ENCODE measurements at regions not wholly inside any gene's neighbourhood (a gene's known extent, or its start where the extent isn't known, plus 50 kb on each side); places are given as distances from the start of the nearest gene placed in this dataset.
"Not testable (repeated sequence)": the region's sequence is repeated elsewhere in the genome, so short reads cannot be mapped to it uniquely, and the experiment has no call there.

GRCh38 chr16:59624381-59624780 lies 890.3 kb upstream of the GOT2 start:
- not testable (repeated sequence) for H3K36me3 ChIP-seq; H3K4me3 ChIP-seq; H3K9me3 ChIP-seq (replicated peaks); DNase-seq (ENCODE audit: low read depth in 1 of 2, low spot score in 2 of 2); H3K27ac ChIP-seq; H3K27me3 ChIP-seq (replicated peaks); H3K4me1 ChIP-seq (replicated peaks)

DNA sequence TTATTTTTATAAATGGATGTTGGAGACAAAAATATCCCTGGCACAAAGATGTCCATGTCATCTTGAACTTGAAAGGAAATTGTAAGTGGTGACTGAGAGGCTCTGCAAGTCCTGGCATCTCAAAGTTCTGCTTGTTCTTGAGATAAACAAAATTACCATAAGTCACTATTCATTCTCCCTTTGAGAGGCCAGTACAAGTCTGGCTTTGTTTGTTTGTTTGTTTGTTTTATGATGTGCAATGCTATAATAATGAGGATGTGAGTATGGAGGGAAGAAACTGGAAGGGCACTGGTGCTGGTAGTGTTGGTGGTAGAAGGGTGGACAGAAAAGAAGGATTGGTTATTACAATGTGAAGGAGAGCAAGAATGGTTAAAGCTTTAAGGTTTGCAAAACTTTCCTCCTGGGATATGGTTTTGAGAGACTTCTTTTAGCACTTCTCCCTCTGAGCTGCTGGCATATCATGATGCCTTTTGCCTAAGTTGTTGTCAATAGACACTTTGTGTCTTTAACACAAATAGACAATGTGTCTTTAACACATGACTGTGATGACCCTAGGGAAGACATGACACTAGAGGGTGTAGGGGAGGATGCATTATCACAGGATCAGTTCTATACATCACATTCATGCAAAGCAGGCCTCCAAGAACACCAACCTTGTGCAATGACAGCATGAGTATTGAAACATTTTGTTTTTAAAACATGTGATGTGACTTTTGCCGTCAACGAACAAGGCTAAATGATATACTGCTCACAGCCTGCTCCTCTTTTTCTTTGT lies 880.5 kb upstream of the GOT2 start:
- Histone ChIP-seq H3K27me3 (replicated peaks) (no peaks in the 10 kb centered on the region), H3K27ac (no peak overlapping the region), H3K4me1 (replicated peaks) (no peaks in the 10 kb centered on the region), H3K4me3 (no peak overlapping the region), H3K36me3 (no peaks in the 10 kb centered on the region), H3K9me3 (replicated peaks) (no peaks in the 10 kb centered on the region)
- DNase-seq (ENCODE audit: low read depth in 1 of 2, low spot score in 2 of 2): no peak

GRCh38 chr16:59612910-59613620 lies 878.9 kb upstream of the GOT2 start:
- not testable (repeated sequence) for H3K4me3 ChIP-seq; H3K27me3 ChIP-seq (replicated peaks); DNase-seq (ENCODE audit: low read depth in 1 of 2, low spot score in 2 of 2); H3K9me3 ChIP-seq (replicated peaks); H3K4me1 ChIP-seq (replicated peaks); H3K27ac ChIP-seq; H3K36me3 ChIP-seq

- Histone ChIP-seq H3K9me3 (replicated peaks) (no peaks in the 10 kb centered on the region), H3K27ac (no peak overlapping the region), H3K4me1 (replicated peaks) (no peaks in the 10 kb centered on the region), H3K4me3 (no peak overlapping the region), H3K36me3 (no peaks in the 10 kb centered on the region), H3K27me3 (replicated peaks) (no peaks in the 10 kb centered on the region)
- no peak for DNase-seq (ENCODE audit: low read depth in 1 of 2, low spot score in 2 of 2)
Measured at GRCh38 chr16:59612094-59612493, 878.0 kb upstream of the GOT2 start.

- Histone ChIP-seq H3K27me3 (replicated peaks) (no peaks in the 10 kb centered on the region), H3K9me3 (replicated peaks) (no peaks in the 10 kb centered on the region), H3K27ac (no peak overlapping the region), H3K36me3 (no peaks in the 10 kb centered on the region), H3K4me1 (replicated peaks) (no peaks in the 10 kb centered on the region), H3K4me3 (no peak overlapping the region)
- DNase-seq (ENCODE audit: low read depth in 1 of 2, low spot score in 2 of 2): no peak
Measured at GRCh38 chr16:59611556-59611955, 877.4 kb upstream of the GOT2 start.

DNA sequence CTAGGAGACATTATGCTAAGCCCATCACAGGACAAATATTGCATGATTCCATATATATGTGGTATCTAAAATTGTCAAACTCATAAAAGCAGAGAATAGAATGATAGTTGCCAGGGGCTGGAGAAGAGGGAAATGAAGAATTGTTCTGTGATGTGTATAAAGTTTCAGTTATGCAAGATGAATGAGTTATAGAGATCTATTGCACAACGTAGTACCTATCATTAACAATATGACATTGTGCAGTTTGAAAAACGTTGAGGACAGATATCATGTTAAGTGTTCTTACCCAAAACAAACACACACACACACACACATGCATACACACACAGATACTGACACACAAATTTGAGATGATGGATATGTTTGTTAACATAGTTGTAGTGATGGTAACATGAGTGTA lies 871.6 kb upstream of the GOT2 start:
- Histone ChIP-seq H3K27me3 (replicated peaks) (no peaks in the 10 kb centered on the region), H3K4me1 (replicated peaks) (no peaks in the 10 kb centered on the region), H3K27ac (no peak overlapping the region), H3K9me3 (replicated peaks) (no peaks in the 10 kb centered on the region), H3K36me3 (no peaks in the 10 kb centered on the region), H3K4me3 (no peak overlapping the region)
- DNase-seq (ENCODE audit: low read depth in 1 of 2, low spot score in 2 of 2): no peak

- H3K27me3 ChIP-seq (replicated peaks): no peaks in the 10 kb centered on the region
- no peaks in the 10 kb centered on the region for H3K36me3 ChIP-seq
- no peaks in the 10 kb centered on the region for H3K9me3 ChIP-seq (replicated peaks)
- H3K27ac ChIP-seq: no peak overlapping the region
- no peak for DNase-seq (ENCODE audit: low read depth in 1 of 2, low spot score in 2 of 2)
- no peaks in the 10 kb centered on the region for H3K4me1 ChIP-seq (replicated peaks)
- no peak overlapping the region for H3K4me3 ChIP-seq
Measured at GRCh38 chr16:59604354-59604753, 870.2 kb upstream of the GOT2 start.

GRCh38 chr16:59601452-59601851 lies 867.3 kb upstream of the GOT2 start:
- no peak overlapping the region for H3K4me3 ChIP-seq
- H3K9me3 ChIP-seq (replicated peaks): no peaks in the 10 kb centered on the region
- H3K4me1 ChIP-seq (replicated peaks): no peaks in the 10 kb centered on the region
- no peak overlapping the region for H3K27ac ChIP-seq
- H3K36me3 ChIP-seq: no peaks in the 10 kb centered on the region
- no peak for DNase-seq (ENCODE audit: low read depth in 1 of 2, low spot score in 2 of 2)
- H3K27me3 ChIP-seq (replicated peaks): no peaks in the 10 kb centered on the region

DNA sequence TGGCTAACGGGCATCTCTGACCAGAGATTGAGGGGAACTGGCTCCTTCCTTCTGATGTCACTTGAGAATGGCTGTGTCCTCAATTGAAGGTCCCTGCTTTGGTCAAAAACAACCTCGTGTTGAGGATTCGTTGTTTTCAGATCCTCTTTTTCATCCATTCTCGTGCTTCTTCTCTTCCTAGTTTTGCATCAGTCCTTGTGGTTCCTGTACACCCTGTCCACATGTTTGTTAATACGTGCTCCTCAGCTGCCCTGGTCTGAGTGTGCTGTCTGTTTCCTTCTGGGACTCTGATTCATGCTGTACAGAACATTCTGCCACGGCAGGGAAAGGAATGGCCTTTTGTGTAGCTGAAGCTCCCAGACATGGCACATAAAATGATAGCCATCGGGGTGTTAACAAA lies 863.2 kb upstream of the GOT2 start:
- H3K4me3 ChIP-seq: no peak overlapping the region
- H3K9me3 ChIP-seq (replicated peaks): no peaks in the 10 kb centered on the region
- no peaks in the 10 kb centered on the region for H3K36me3 ChIP-seq
- no peak for DNase-seq (ENCODE audit: low read depth in 1 of 2, low spot score in 2 of 2)
- H3K4me1 ChIP-seq (replicated peaks): peaks cover 7% of the 10 kb centered on the region
- no peaks in the 10 kb centered on the region for H3K27me3 ChIP-seq (replicated peaks)
- no peak overlapping the region for H3K27ac ChIP-seq

GRCh38 chr16:59596693-59597092 lies 862.6 kb upstream of the GOT2 start:
- H3K27ac ChIP-seq: no peak overlapping the region
- H3K9me3 ChIP-seq (replicated peaks): no peaks in the 10 kb centered on the region
- no peak overlapping the region for H3K4me3 ChIP-seq
- no peak for DNase-seq (ENCODE audit: low read depth in 1 of 2, low spot score in 2 of 2)
- no peaks in the 10 kb centered on the region for H3K36me3 ChIP-seq
- H3K27me3 ChIP-seq (replicated peaks): no peaks in the 10 kb centered on the region
- peaks cover 7% of the 10 kb centered on the region for H3K4me1 ChIP-seq (replicated peaks)

- H3K27me3 ChIP-seq (replicated peaks): no peaks in the 10 kb centered on the region
- peak in 1 of 2 experiments; percentile 10 for DNase-seq (ENCODE audit: low read depth in 1 of 2, low spot score in 2 of 2)
- H3K27ac ChIP-seq: no peak overlapping the region
- H3K36me3 ChIP-seq: no peaks in the 10 kb centered on the region
- H3K4me3 ChIP-seq: no peak overlapping the region
- peaks cover 7% of the 10 kb centered on the region for H3K4me1 ChIP-seq (replicated peaks)
- H3K9me3 ChIP-seq (replicated peaks): no peaks in the 10 kb centered on the region
Measured at GRCh38 chr16:59593194-59593661, 859.1 kb upstream of the GOT2 start.

DNA sequence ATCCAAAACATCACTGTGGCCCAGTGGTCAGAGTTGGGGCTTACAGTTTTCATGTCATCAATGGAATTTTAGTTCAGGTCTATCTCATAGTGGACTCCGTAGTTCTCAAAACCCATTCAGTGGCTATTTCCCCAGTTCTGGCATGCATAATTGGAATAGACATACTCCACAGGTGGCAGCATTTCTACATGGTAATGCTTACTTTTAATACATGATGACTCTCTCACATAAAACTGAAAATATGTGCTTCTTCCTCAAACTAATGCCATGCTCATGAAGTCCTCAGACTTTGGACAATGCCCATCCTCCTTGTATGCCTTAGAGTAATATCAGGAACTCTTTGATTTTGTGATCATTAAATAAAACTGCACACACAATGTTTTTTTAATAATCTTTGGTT lies 857.4 kb upstream of the GOT2 start:
- Histone ChIP-seq H3K36me3 (no peaks in the 10 kb centered on the region), H3K27ac (no peak overlapping the region), H3K27me3 (replicated peaks) (no peaks in the 10 kb centered on the region), H3K9me3 (replicated peaks) (no peaks in the 10 kb centered on the region), H3K4me1 (replicated peaks) (peaks cover 7% of the 10 kb centered on the region), H3K4me3 (no peak overlapping the region)
- no peak for DNase-seq (ENCODE audit: low read depth in 1 of 2, low spot score in 2 of 2)

DNA sequence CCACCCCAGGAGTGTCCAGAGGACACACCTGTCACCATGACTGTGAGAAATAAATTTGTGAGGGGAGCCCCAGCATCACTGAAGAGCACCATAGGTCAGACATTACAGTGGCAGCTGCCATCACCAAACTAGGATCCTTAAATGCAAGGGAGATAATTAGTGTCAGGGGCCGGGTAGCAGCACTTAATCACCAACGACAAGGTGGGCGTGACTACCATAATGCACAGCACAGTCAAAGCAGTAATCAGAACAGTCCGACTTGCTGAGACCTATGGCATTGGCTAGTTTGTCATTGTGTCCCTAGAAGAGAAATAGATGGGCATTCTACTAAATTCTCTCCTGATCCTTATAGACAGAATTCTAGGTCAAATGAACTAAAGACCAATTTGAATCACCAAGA lies 856.7 kb upstream of the GOT2 start:
- H3K4me1 ChIP-seq (replicated peaks): peaks cover 7% of the 10 kb centered on the region
- no peak for DNase-seq (ENCODE audit: low read depth in 1 of 2, low spot score in 2 of 2)
- H3K27me3 ChIP-seq (replicated peaks): no peaks in the 10 kb centered on the region
- no peaks in the 10 kb centered on the region for H3K36me3 ChIP-seq
- no peak overlapping the region for H3K27ac ChIP-seq
- H3K9me3 ChIP-seq (replicated peaks): no peaks in the 10 kb centered on the region
- no peak overlapping the region for H3K4me3 ChIP-seq

DNA sequence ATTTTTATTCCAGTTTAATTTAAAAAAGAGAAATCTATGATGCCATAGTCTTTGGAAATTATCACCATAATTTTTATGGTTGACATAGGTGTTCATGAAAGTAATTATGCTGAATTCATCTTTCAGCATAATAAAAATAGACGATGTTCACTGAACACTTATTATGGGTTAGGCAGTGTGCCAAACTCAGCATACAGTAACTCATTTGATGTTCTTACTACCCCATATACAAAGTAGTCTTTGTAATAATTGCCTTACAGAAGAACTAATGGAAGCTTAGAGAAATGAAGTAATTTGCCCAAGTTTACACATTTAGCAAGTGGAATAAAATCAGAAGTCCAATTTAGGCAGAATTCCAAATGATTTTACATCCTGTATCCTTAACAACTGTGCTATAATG lies 852.2 kb upstream of the GOT2 start:
- Histone ChIP-seq H3K27ac (no peak overlapping the region), H3K4me1 (replicated peaks) (no peaks in the 10 kb centered on the region)

More for the DNA sequence above, 852.2 kb upstream of the GOT2 start:
- no peak for DNase-seq (ENCODE audit: low read depth in 1 of 2, low spot score in 2 of 2)
- no peaks in the 10 kb centered on the region for H3K27me3 ChIP-seq (replicated peaks)
- no peaks in the 10 kb centered on the region for H3K36me3 ChIP-seq
- H3K4me3 ChIP-seq: no peak overlapping the region
- H3K9me3 ChIP-seq (replicated peaks): no peaks in the 10 kb centered on the region

All from SJSA1 (cell line).